Colon (tissue), 2 donors: ENCODE measurements at regions not wholly inside any gene's neighbourhood (a gene's known extent, or its start where the extent isn't known, plus 50 kb on each side); places are given as distances from the start of the nearest gene placed in this dataset.
"Not testable (repeated sequence)": the region's sequence is repeated elsewhere in the genome, so short reads cannot be mapped to it uniquely, and the experiment has no call there.

Experiments used
- FAIRE-seq: peaks from 2 replicates; lab custom pipeline; 2012; peaks lifted over from hg19 to GRCh38; lab: Jason Lieb, UNC
- donor health status: control.
- donor health status: control.

DNA sequence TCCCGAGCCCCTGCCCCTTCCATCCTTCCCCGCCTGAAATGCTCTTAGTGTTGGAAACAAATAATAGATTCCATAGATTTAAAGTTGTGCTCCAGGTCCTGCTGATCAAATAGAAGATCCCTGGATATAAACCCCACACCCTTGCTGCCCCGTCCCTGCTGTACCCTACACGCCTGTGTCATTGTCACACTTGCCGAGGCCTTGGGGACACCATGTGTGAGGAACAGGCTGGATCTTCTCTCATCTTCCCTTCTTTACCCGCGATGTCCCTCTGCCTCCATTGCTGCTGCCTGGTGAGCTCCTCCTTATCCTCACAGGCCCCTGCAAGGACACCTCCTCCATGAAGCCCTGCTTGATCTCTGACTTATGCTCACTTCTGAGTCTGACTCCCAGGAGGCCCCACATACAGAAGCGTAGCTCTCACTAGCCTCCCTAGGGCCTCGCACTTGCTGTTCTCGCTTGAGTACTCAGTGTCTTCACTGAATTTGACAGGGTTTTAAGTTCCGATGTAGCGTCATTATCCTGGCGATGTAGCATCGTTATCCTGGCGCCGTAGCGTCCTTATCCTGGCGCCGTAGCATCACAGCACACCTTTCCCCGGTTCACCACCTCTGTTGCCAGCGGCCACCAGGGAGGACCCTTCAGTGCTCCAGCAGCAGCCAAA lies 221.9 kb downstream of the NDUFA10 start:
- FAIRE-seq, result no peak

- FAIRE-seq, result no peak
Measured at GRCh38 chr2:239802185-239802649, 222.9 kb downstream of the NDUFA10 start.

DNA sequence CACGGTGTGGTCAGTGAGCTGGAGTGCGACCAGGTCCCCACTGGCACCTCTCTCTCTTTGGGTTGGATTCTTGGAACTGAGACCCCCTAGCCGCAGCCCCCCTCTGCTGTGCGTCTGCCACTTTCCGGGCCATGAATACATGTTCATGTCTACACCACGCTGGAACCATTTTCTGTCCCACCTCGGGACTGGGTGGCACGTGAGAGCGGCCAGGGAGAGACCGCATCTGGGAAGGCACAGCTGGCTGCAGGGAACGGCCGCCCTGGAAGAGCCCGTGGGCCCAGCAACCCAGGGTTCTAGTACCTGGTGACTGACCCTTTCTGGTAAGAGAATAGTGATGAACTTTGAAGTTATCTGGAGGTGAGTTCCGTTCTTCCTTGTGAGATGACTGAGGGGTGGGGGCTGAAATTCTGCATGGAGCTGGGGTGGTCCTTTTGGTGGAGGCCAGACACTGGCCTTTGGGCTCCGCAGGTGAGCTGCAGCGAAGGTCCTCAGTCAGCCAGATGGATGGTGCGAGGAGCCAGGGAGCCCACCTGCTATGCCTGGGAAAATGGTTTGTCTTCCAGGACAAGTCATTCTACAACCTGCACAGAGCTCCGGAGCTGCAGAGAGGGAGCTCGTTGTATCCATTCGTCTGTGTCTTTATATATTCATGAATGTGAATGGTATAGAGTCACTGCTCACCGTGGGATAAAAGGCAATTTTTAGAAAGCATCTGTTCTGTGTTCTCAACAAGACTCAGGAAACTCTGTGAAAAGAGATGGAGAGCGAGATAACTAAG lies 223.5 kb downstream of the NDUFA10 start:
- FAIRE-seq, result no peak

DNA sequence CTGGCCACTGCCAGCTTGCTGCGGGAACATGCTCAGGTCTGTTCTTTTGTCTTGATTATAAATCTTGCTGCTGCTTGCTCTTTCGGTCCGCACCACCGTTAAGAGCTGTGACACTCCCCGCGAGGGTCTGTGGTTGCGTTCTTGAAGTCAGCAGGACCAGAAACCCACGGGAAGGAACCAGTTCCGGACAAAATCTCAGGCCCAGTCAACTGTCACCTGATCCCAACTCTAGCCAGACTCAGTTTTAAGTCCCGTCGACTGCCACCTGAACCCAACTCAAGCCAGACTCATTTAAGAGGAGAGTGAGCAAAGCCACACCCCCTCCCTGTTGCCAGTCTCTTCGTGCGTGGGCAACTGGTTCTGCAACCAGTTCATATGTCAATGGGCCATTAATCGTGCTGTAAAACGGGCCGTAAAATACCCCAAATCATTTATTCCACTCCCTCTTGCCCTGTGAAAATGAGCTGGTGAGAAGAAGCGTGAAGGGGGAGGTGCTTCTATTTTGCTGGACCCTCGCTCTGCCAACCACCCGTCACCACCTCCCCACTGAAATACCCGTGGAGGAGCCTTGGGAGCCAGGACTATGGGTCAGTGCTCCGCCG lies 224.3 kb downstream of the NDUFA10 start:
- no peak for FAIRE-seq

- no peak for FAIRE-seq
Measured at GRCh38 chr2:239797316-239797715, 227.8 kb downstream of the NDUFA10 start.

GRCh38 chr2:239795761-239796160 lies 229.4 kb downstream of the NDUFA10 start:
- FAIRE-seq, result not testable (repeated sequence)

- no peak for FAIRE-seq
Measured at GRCh38 chr2:239793836-239794235, 231.3 kb downstream of the NDUFA10 start.

- no peak for FAIRE-seq
Measured at GRCh38 chr2:239793086-239793485, 232.1 kb downstream of the NDUFA10 start.

DNA sequence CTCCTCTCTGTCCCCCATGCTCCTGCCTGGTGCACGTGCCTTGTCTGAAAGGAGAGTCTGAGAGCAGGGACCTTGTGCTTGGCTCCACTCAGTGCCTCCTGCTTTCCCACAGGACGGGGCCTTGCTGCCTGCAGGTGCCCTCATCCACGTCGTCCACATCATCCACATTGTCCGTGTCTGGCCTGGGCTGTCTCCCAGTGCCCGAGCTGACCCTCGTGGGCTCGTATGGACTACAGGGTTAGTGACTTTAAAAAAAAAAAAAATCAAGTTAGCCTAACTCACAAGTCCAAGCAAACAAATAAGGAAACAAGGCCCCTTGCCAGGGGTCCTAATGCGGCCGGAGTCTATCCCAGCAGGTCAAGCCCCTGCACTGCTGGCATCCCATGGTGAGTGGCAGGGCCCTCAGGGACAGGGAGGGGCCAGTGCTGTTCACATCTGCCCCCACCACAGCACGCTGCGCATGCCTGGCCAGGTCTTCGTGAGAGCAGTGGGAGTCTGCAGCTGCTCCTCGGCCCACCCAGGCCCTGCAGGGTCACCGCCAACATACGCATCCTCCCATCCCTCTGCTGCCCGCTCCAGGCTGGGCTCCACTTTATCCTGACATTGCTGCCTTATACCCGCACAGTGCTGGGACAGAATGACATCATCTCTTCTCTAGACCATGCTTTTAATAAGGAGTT lies 232.6 kb downstream of the NDUFA10 start:
- no peak for FAIRE-seq

DNA sequence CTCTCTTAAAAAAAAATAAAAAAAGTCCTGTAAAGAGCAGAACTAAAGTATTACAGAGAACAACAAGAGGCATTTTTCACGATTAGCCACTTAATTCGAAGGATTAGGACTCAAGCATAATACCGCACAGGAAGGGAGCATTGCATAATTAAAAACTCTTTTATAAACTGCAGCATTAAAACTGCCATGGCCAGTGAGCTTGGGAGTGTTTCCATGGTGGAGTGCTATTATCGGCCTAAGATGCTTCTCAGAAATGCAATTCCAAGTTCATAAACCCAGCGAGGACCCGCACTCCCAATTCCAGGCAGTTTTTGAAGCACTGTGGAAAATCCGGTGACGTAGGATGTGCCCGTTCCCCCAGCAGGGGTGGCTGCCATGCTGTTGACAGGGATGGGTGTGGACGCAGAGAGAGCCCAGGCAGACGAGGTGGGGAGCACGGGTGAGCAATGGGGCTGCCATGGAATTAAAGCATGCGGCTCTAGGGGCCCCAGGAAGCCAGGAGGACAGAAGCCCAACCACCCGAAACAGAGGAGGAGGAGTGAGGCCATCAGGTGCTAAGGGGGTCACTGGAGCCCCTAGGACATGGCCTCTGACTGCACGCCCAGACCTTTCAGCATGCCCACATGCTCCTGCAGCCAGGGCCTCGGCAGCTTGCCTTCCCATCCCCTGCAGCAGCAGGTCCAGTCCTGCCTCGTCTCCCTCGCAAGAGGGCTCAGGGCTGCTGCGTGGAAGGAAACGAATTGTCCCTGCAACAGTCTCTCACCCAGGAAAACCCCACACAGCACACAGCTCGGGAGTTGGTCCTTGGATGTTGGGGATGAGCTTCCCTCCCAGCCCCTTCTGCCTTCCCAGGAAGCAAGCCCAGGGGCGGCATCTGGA lies 233.4 kb downstream of the NDUFA10 start:
- no peak for FAIRE-seq

DNA sequence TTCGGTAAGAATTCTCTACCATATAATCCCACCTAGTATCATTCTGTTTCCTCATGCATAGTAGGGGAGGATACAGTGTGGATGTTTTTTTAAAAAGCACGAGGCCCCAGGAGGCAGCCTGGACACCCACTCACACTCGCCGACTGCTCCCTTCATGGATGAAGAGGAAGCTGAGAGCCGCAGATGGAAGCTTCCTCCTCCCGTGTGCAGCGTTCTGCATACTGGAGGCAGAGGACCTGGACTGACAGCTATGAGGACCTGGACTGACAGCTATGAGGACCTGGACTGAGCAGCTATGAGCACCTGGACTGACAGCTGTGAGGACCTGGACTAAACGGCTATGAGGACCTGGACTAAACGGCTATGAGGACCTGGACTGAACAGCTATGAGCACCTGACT lies 234.4 kb downstream of the NDUFA10 start:
- no peak for FAIRE-seq

- no peak for FAIRE-seq
Measured at GRCh38 chr2:239790313-239790712, 234.8 kb downstream of the NDUFA10 start.

DNA sequence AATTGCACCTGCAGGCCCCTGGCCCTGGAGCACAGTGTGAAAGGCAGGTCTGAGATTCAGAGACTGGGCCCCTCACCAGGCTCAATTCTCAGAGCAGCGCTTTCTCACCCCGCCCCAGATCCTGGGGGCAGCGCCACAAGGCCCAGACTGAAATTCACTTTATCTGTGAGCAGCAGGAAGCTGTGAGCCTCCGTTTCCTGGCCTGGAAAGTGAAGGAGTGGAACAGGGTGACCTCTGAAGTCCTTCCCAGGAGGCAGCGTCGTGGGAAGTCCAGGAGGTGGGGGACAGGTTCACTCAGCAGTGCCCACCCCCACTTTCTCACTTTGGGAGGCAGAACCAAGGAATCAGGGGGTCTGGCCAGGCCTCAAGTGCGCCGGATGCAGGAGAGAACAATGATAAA lies 235.4 kb downstream of the NDUFA10 start:
- FAIRE-seq, result no peak

DNA sequence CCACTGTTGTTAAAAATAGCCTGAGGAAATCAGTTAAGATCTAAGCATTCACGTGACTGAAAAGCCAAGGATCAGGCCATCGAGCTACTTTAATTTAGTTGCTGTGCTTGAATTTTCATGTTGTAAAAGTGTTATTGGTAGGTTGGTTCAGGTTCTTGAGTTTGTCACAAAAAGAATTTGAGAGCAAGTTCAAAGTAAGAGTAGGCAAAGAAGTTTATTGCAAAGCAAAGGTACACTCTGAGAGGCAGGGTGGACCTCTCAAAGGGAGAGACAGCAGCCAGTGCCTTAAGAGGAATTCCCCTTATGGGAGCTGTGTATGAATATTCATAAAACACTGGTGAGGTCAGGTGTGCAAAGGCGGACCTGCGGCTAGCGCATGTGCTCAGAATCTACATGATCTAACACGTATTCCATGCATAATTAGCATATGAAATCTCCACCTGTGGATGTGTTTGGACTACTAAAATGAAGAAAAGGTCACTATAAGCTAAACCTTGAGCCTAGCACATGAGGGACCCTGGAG lies 236.5 kb downstream of the NDUFA10 start:
- FAIRE-seq, result no peak

- FAIRE-seq, result no peak
Measured at GRCh38 chr2:239787538-239788050, 237.5 kb downstream of the NDUFA10 start.

DNA sequence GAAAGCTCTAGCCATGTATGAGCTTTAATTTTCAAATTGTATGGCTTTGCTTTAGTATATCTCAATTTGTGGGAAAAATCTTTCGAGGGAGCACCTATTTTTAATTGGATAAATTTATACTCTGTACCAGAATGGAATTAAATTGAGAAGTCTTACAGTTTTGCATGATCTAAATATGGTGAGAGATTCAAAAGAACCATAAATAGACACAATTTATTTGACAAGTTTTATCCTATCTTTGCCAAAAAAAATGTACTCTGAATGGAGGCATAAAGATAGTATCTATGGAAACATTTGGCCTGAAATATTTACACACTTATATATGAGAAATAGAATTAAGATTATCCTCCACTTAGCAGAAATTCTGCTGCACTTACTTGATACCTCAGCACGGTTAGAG lies 238.4 kb downstream of the NDUFA10 start:
- FAIRE-seq, result no peak

- FAIRE-seq, result no peak
Measured at GRCh38 chr2:239781454-239781853, 243.7 kb downstream of the NDUFA10 start.

DNA sequence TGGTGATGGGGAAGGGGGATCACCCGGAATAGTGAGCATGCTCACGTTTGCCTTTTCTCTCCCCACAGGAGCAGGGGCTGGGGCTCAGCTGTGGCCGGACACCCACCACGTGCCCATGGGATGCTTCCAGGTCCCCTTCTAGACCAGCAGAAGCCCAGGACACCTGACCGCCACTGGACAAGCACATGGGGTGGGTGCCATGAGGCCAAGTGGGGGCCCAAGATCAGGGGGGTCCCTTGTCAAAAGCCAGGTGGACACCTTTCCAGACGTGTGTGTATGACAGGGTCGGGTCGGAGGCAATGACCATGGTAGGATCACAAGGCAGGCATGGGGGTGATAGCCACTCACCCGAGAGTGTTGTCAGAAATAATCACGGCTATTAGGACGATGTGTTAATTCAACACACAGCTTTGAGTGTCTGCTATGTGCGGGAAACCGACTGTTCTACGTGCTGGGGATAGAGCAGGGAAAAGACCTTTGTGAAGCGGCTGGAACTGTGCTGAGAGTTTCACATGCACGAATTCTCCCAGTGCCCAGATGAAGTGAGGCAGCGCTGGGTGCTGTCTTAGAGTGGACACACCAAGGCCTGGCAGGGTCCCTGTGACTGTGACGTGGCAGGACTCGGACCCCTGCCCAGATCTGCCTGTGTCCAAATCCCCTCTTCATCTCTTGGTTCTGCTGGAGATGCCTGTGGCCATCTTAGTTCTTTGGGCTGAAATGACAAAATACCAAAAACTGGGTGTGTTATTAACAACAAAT lies 244.7 kb downstream of the NDUFA10 start:
- no peak for FAIRE-seq

DNA sequence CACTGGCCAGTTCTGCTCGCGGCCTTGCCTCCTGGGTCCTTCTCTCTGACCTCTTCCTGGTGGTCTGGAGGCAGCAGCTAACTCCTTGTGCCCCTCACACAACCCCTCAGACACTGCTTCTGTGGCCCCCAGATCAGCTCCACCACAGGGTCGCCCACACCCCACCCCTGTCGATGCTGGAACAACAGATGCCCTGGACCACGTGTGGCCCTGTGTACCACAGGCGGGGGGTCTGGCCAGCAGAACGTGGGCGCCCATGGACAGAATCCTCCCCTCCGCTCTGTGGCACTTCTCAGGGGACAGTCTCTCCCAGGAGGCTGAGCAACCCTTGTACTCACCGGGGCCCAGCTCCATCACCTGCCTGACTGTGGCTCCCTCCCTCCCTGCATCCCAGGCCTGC lies 245.6 kb downstream of the NDUFA10 start:
- no peak for FAIRE-seq

- FAIRE-seq, result no peak
Measured at GRCh38 chr2:239778861-239779558, 246.1 kb downstream of the NDUFA10 start.
